Calu3 (cell line): ENCODE measurements at regions not wholly inside any gene's neighbourhood (a gene's known extent, or its start where the extent isn't known, plus 50 kb on each side); places are given as distances from the start of the nearest gene placed in this dataset.

Experiments
- BruUV-seq: library from RNA; stranded (reverse); fragments of 400-500 nt; replicated peaks from 2 replicates; lab custom pipeline; 2021; lab: Mats Ljungman, UMichigan
- CTCF ChIA-PET: fragments of 300-600 bp; sonication (Branson Sonifier 250); formaldehyde crosslinking; loops from one replicate; lab custom pipeline; 2022; ENCODE audit warnings: antibody characterized with exemption; lab: Charles Lee
- DNase-seq: peaks from one replicate; pipeline ENCODE4 v3.0.0; 2022
- H3K27ac Mint-ChIP-seq: one replicate; pipeline ENCODE4 v1.8.0; 2022; ENCODE audit warnings: mixed read lengths; ENCODE audit not compliant: unreplicated experiment
- H3K27me3 Mint-ChIP-seq: one replicate; pipeline ENCODE4 v1.8.0; 2022; ENCODE audit warnings: mixed read lengths; ENCODE audit not compliant: unreplicated experiment
- H3K36me3 Mint-ChIP-seq: one replicate; pipeline ENCODE4 v1.8.0; 2022; ENCODE audit warnings: mild to moderate bottlenecking, moderate library complexity, mixed read lengths; ENCODE audit not compliant: insufficient read depth, unreplicated experiment
- H3K4me1 Mint-ChIP-seq: one replicate; pipeline ENCODE4 v1.8.0; 2022; ENCODE audit warnings: mild to moderate bottlenecking, low read depth, mixed read lengths; ENCODE audit not compliant: unreplicated experiment
- H3K4me3 Mint-ChIP-seq: one replicate; pipeline ENCODE4 v1.8.0; 2022; ENCODE audit warnings: mild to moderate bottlenecking, low read depth, moderate library complexity, mixed read lengths; ENCODE audit not compliant: unreplicated experiment
- H3K9me3 Mint-ChIP-seq: one replicate; pipeline ENCODE4 v1.8.0; 2022; ENCODE audit warnings: low read depth, mixed read lengths; ENCODE audit not compliant: unreplicated experiment
- CTCF ChIP-seq: fragments of 200-600 bp; IDR thresholded peaks from one replicate; pipeline ENCODE4 v1.8.0; 2022; ENCODE audit warnings: antibody characterized with exemption; ENCODE audit not compliant: unreplicated experiment
- intact Hi-C: fragments of 100-400 bp; cut with micrococcal nuclease; formaldehyde crosslinking; loops from one replicate; pipeline ENCODE4 v1.10.0; 2022; ENCODE audit not compliant: unreplicated experiment

GRCh38 chr1:199163267-199163666 lies 524.4 kb downstream of the PTPRC start:
- CTCF ChIA-PET, result no interaction called here
- DNase-seq, result no peak
- H3K4me3 Mint-ChIP-seq, result no peak overlapping the region
- H3K27ac Mint-ChIP-seq, result no peak overlapping the region
- no peaks in the 10 kb centered on the region for H3K9me3 Mint-ChIP-seq
- no TSS peak for BruUV-seq
- H3K36me3 Mint-ChIP-seq, result no peaks in the 10 kb centered on the region
- TF ChIP-seq CTCF, result no peak
- intact Hi-C loops, result no loop called here
- H3K4me1 Mint-ChIP-seq, result peaks cover 1% of the 10 kb centered on the region
- no peaks in the 10 kb centered on the region for H3K27me3 Mint-ChIP-seq

GRCh38 chr1:199163670-199164069 lies 524.8 kb downstream of the PTPRC start:
- CTCF ChIA-PET, result no interaction called here
- no peak for TF ChIP-seq CTCF
- Mint-ChIP-seq H3K36me3 (no peaks in the 10 kb centered on the region), H3K4me1 (peaks cover 5% of the 10 kb centered on the region), H3K9me3 (no peaks in the 10 kb centered on the region), H3K4me3 (no peak overlapping the region), H3K27ac (no peak overlapping the region), H3K27me3 (no peaks in the 10 kb centered on the region)
- intact Hi-C loops, result no loop called here
- no TSS peak for BruUV-seq
- no peak for DNase-seq

- H3K4me3 Mint-ChIP-seq, result no peak overlapping the region
- no peak for DNase-seq
- peaks cover 3% of the 10 kb centered on the region for H3K9me3 Mint-ChIP-seq
- no TSS peak for BruUV-seq
- intact Hi-C loops, result no loop called here
- H3K27me3 Mint-ChIP-seq, result no peaks in the 10 kb centered on the region
- CTCF ChIA-PET, result no interaction called here
- no peaks in the 10 kb centered on the region for H3K36me3 Mint-ChIP-seq
- H3K27ac Mint-ChIP-seq, result no peak overlapping the region
- TF ChIP-seq CTCF, result no peak
- H3K4me1 Mint-ChIP-seq, result peaks cover 29% of the 10 kb centered on the region
These were observed 528.6 kb downstream of the PTPRC start for GRCh38 chr1:199167460-199167859.

- no peaks in the 10 kb centered on the region for H3K27me3 Mint-ChIP-seq
- H3K4me1 Mint-ChIP-seq, result peaks cover 29% of the 10 kb centered on the region
- intact Hi-C loops, result no loop called here
- no TSS peak for BruUV-seq
- CTCF ChIA-PET, result no interaction called here
- H3K4me3 Mint-ChIP-seq, result no peak overlapping the region
- no peak for TF ChIP-seq CTCF
- H3K36me3 Mint-ChIP-seq, result no peaks in the 10 kb centered on the region
- no peak overlapping the region for H3K27ac Mint-ChIP-seq
- no peak for DNase-seq
- peaks cover 3% of the 10 kb centered on the region for H3K9me3 Mint-ChIP-seq
These were observed 530.2 kb downstream of the PTPRC start for GRCh38 chr1:199168888-199169585.
